Neural cell (in vitro differentiated cells): ENCODE measurements at regions not wholly inside any gene's neighbourhood (a gene's known extent, or its start where the extent isn't known, plus 50 kb on each side); places are given as distances from the start of the nearest gene placed in this dataset.

Experiments used
- H2AFZ ChIP-seq: fragments of 200-600, 300-800 bp; sonication (generic), shearing (Covaris generic); 2 replicates; pipeline ENCODE4 v1.6.0; 2014; ENCODE audit warnings: low read depth, mild to moderate bottlenecking, antibody characterized with exemption, low read length, moderate library complexity
- H3F3A ChIP-seq: fragments of 200-600 bp; shearing (Covaris generic); 2 replicates; pipeline ENCODE4 v1.6.1; 2016; ENCODE audit warnings: mild to moderate bottlenecking, moderate library complexity, mixed read lengths, antibody characterized with exemption, low read length; ENCODE audit not compliant: insufficient read depth, poor library complexity, severe bottlenecking
- H3K27ac ChIP-seq: fragments of 200-600, 300-800 bp; sonication (generic), shearing (Covaris generic); 2 replicates; pipeline ENCODE4 v1.5.1; 2014; ENCODE audit warnings: mild to moderate bottlenecking, low read length, moderate library complexity
- H3K27me3 ChIP-seq: fragments of 300-800, 200-600 bp; sonication (generic), shearing (Covaris generic); 2 replicates; pipeline ENCODE4 v1.6.0; 2014; ENCODE audit warnings: mild to moderate bottlenecking, low read depth, low read length, moderate library complexity; ENCODE audit not compliant: insufficient read depth
- H3K36me3 ChIP-seq: fragments of 300-800, 200-600 bp; sonication (generic), shearing (Covaris generic); 2 replicates; pipeline ENCODE4 v1.5.1; 2014; ENCODE audit warnings: mild to moderate bottlenecking, antibody characterized with exemption, low read length, moderate library complexity; ENCODE audit not compliant: insufficient read depth
- H3K4me2 ChIP-seq: fragments of 300-800, 200-600 bp; sonication (generic), shearing (Covaris generic); 2 replicates; pipeline ENCODE4 v1.6.0; 2014; ENCODE audit warnings: mild to moderate bottlenecking, low read length
- H3K4me3 ChIP-seq: fragments of 300-800, 200-600 bp; sonication (generic), shearing (Covaris generic); 2 replicates; pipeline ENCODE4 v1.5.1; 2014; ENCODE audit warnings: mild to moderate bottlenecking, low read length, moderate library complexity
- H3K79me2 ChIP-seq: fragments of 200-600 bp; shearing (Covaris generic); replicated peaks from 2 replicates; pipeline ENCODE4 v1.6.0; 2014; ENCODE audit warnings: mild to moderate bottlenecking, low read length, moderate library complexity; ENCODE audit not compliant: insufficient read depth
- H3K9ac ChIP-seq: fragments of 300-800, 200-600 bp; sonication (generic), shearing (Covaris generic); 2 replicates; pipeline ENCODE4 v1.6.1; 2016; ENCODE audit warnings: mild to moderate bottlenecking, low read length, mixed read lengths
- H3K9me2 ChIP-seq: fragments of 200-600 bp; shearing (Covaris generic); 2 replicates; pipeline ENCODE4 v1.6.1; 2016; ENCODE audit warnings: mild to moderate bottlenecking, low read length, mixed read lengths; ENCODE audit not compliant: insufficient read depth
- H3K9me3 ChIP-seq: fragments of 200-600, 300-800 bp; sonication (generic), shearing (Covaris generic); 2 replicates; pipeline ENCODE4 v1.6.1; 2016; ENCODE audit warnings: mild to moderate bottlenecking, mixed run types, low read length, moderate library complexity, mixed read lengths
- H4K20me1 ChIP-seq: fragments of 200-600 bp; shearing (Covaris generic); 2 replicates; pipeline ENCODE4 v1.6.1; 2016; ENCODE audit warnings: mild to moderate bottlenecking, mixed run types; ENCODE audit not compliant: insufficient read depth
- EP300 ChIP-seq: fragments of 450-650 bp; conservative IDR thresholded peaks from 2 replicates; pipeline ENCODE4 v1.6.1; 2014; ENCODE audit warnings: antibody characterized with exemption, mild to moderate bottlenecking, moderate library complexity; ENCODE audit not compliant: poor library complexity, severe bottlenecking
- EZH2 ChIP-seq: fragments of 200-600, 300-800 bp; shearing (Covaris generic), sonication (generic); IDR thresholded peaks from 2 replicates; pipeline ENCODE4 v1.6.1; 2014; ENCODE audit warnings: antibody characterized with exemption, low read length, borderline replicate concordance, mild to moderate bottlenecking; ENCODE audit not compliant: insufficient read depth, poor library complexity, severe bottlenecking
- MXI1 ChIP-seq: fragments of 450-650 bp; conservative IDR thresholded peaks from 2 replicates; pipeline ENCODE4 v1.6.1; 2014; ENCODE audit warnings: antibody characterized with exemption, mild to moderate bottlenecking; ENCODE audit not compliant: poor library complexity, severe bottlenecking
- POLR2AphosphoS5 ChIP-seq: IDR thresholded peaks from 2 replicates; pipeline ENCODE4 v1.6.1; 2012
- RAD21 ChIP-seq: fragments of 450-650 bp; conservative IDR thresholded peaks from 2 replicates; pipeline ENCODE4 v1.6.1; 2014; ENCODE audit warnings: antibody characterized with exemption, mild to moderate bottlenecking, moderate library complexity
- SMC3 ChIP-seq: fragments of 450-650 bp; conservative IDR thresholded peaks from 2 replicates; pipeline ENCODE4 v1.6.1; 2014; ENCODE audit warnings: antibody characterized with exemption, mild to moderate bottlenecking, moderate library complexity; ENCODE audit not compliant: poor library complexity
- TAF1 ChIP-seq: IDR thresholded peaks from 2 replicates; pipeline ENCODE4 v1.6.1; 2012; ENCODE audit warnings: low read depth
- TF ChIP-seq, protein P1 (sequence below): IDR thresholded peaks from 2 replicates; pipeline ENCODE4 v1.6.1; 2012; ENCODE audit warnings: borderline replicate concordance
- TF ChIP-seq, protein P2 (sequence below): fragments of 450-650 bp; IDR thresholded peaks from 2 replicates; pipeline ENCODE4 v1.5.1; 2014; ENCODE audit warnings: antibody characterized with exemption, mild to moderate bottlenecking, moderate library complexity; ENCODE audit not compliant: poor library complexity, severe bottlenecking

DNA sequence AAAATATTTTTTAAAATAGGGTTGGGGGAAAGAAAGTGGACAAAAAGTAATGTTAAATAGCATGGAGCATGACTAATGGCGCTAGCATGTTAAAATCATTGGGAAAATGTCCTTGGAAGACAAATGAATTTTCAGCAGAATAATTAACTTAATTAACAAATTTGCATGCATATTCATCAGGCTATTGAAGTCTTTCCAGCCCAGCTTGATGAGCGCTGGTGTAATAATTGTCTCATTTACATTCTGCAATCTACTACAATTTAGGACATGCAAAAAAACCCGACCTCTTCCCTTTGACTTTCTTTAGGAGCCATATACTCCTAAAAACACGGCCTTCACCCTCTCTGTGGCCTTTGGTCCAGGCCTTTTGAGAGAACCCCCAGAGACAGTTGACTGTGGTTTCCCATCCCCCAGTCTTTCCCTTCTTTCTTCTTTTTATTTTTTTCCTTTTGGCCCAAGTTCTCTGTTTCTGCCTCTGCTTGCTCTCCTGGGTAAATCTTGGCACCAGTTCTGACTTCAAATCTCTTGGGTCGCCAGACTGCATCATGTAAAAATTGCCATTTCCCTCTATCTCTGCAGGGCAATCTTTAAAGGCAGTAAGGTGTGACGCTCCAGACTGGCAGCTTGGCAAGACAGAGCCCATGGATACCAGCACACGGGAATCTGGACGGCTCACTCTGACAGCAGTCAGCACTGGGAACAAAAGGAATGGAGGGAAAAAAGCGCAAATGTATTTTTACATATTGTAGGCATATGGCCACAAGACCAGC is 105.5 kb downstream of the NEUROD6 start:
- Histone ChIP-seq H3K9me2 (no peaks in the 10 kb centered on the region), H3K36me3 (no peaks in the 10 kb centered on the region), H3K27ac (no peak overlapping the region), H3K4me2 (no peak overlapping the region), H3K9ac (no peak overlapping the region), H2AFZ (no peak overlapping the region), H4K20me1 (no peaks in the 10 kb centered on the region), H3K79me2 (no peaks in the 10 kb centered on the region), H3K9me3 (no peaks in the 10 kb centered on the region), H3K27me3 (no peaks in the 10 kb centered on the region), H3K4me3 (no peak overlapping the region), H3F3A (no peaks in the 10 kb centered on the region)
- TF ChIP-seq EZH2 (no peak), POLR2AphosphoS5 (no peak), TAF1 (no peak), EP300 (no peak), SMC3 (no peak), RAD21 (no peak), MXI1 (no peak)
- TF ChIP-seq, protein P1, sequence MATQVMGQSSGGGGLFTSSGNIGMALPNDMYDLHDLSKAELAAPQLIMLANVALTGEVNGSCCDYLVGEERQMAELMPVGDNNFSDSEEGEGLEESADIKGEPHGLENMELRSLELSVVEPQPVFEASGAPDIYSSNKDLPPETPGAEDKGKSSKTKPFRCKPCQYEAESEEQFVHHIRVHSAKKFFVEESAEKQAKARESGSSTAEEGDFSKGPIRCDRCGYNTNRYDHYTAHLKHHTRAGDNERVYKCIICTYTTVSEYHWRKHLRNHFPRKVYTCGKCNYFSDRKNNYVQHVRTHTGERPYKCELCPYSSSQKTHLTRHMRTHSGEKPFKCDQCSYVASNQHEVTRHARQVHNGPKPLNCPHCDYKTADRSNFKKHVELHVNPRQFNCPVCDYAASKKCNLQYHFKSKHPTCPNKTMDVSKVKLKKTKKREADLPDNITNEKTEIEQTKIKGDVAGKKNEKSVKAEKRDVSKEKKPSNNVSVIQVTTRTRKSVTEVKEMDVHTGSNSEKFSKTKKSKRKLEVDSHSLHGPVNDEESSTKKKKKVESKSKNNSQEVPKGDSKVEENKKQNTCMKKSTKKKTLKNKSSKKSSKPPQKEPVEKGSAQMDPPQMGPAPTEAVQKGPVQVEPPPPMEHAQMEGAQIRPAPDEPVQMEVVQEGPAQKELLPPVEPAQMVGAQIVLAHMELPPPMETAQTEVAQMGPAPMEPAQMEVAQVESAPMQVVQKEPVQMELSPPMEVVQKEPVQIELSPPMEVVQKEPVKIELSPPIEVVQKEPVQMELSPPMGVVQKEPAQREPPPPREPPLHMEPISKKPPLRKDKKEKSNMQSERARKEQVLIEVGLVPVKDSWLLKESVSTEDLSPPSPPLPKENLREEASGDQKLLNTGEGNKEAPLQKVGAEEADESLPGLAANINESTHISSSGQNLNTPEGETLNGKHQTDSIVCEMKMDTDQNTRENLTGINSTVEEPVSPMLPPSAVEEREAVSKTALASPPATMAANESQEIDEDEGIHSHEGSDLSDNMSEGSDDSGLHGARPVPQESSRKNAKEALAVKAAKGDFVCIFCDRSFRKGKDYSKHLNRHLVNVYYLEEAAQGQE, result no peak
- TF ChIP-seq, protein P2, sequence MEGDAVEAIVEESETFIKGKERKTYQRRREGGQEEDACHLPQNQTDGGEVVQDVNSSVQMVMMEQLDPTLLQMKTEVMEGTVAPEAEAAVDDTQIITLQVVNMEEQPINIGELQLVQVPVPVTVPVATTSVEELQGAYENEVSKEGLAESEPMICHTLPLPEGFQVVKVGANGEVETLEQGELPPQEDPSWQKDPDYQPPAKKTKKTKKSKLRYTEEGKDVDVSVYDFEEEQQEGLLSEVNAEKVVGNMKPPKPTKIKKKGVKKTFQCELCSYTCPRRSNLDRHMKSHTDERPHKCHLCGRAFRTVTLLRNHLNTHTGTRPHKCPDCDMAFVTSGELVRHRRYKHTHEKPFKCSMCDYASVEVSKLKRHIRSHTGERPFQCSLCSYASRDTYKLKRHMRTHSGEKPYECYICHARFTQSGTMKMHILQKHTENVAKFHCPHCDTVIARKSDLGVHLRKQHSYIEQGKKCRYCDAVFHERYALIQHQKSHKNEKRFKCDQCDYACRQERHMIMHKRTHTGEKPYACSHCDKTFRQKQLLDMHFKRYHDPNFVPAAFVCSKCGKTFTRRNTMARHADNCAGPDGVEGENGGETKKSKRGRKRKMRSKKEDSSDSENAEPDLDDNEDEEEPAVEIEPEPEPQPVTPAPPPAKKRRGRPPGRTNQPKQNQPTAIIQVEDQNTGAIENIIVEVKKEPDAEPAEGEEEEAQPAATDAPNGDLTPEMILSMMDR, result no peak

DNA sequence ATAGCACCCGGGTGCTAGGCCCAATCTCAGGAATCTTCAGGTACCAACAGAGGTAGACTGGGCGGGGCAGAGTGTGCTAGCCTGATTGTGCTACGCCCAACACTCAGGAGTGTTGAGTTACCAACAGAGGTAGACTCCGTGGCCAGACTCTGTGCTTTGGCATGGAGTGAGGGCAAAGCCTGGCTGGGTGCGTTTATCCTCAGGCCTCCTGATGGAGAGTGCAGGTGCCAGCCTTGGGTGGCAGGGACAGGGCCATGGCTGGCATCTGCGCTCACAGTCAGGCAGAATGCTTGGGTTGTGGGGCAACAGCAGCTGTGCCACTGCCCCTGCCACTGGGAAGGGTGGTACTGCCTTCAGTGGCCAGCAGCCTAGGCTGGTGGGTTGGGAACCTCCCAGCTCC is 111.6 kb downstream of the NEUROD6 start:
- Histone ChIP-seq H3K4me3 (no peak overlapping the region), H3K9ac (no peak overlapping the region), H3K27me3 (no peaks in the 10 kb centered on the region), H3F3A (no peaks in the 10 kb centered on the region), H3K4me2 (no peak overlapping the region), H3K36me3 (no peaks in the 10 kb centered on the region), H4K20me1 (no peaks in the 10 kb centered on the region), H3K27ac (no peak overlapping the region), H3K9me2 (no peaks in the 10 kb centered on the region), H2AFZ (no peak overlapping the region), H3K9me3 (no peaks in the 10 kb centered on the region), H3K79me2 (no peaks in the 10 kb centered on the region)
- TF ChIP-seq, protein P2, result no peak
- TF ChIP-seq EP300 (no peak), TAF1 (no peak), MXI1 (no peak), SMC3 (no peak)
